Gastroesophageal sphincter (tissue), 3 donors: ENCODE measurements at regions not wholly inside any gene's neighbourhood (a gene's known extent, or its start where the extent isn't known, plus 50 kb on each side); places are given as distances from the start of the nearest gene placed in this dataset.
"Not testable (repeated sequence)": the region's sequence is repeated elsewhere in the genome, so short reads cannot be mapped to it uniquely, and the experiment has no call there.

Source experiments
- CTCF ChIP-seq, 4 experiments: fragments of 200-600 bp in 2 of 4; fragments of 450-650 bp in 2 of 4; sonication (generic) in 1 of 4; IDR thresholded peaks; one replicate each; pipeline ENCODE4 v1.5.1; 2017 to 2019; ENCODE audit warnings: antibody characterized with exemption in 4 of 4, mild to moderate bottlenecking in 2 of 4, moderate library complexity in 2 of 4
- POLR2A ChIP-seq, 2 donors: fragments of 450-650 bp; IDR thresholded peaks; one replicate each; pipeline ENCODE4 v1.6.1; 2017; ENCODE audit warnings: antibody characterized with exemption in 2 of 2, mild to moderate bottlenecking in 2 of 2, moderate library complexity in 1 of 2

GRCh38 chr6:28836703-28837102, 87.1 kb downstream of the TRIM27 start:
- TF ChIP-seq CTCF, POLR2A (IDR thresholded peaks at IDR 0.05): not testable (repeated sequence)
